Smooth muscle cell (in vitro differentiated cells): ENCODE measurements at regions not wholly inside any gene's neighbourhood (a gene's known extent, or its start where the extent isn't known, plus 50 kb on each side); places are given as distances from the start of the nearest gene placed in this dataset.

ENCODE experiments used
- DNase-seq: peaks from one replicate; lab custom pipeline; 2025; ENCODE audit not compliant: unreplicated experiment; lab: John Stamatoyannopoulos, UW
- H2AFZ ChIP-seq: fragments of 200-600 bp; sonication (generic); 2 replicates; pipeline ENCODE4 v1.6.0; 2016; ENCODE audit warnings: antibody characterized with exemption, low read depth, mild to moderate bottlenecking
- H3F3A ChIP-seq: fragments of 200-600 bp; sonication (generic); 2 replicates; pipeline ENCODE4 v1.6.0; 2017; ENCODE audit warnings: antibody characterized with exemption, low read depth
- H3K27ac ChIP-seq: fragments of 200-600 bp; sonication (generic); 2 replicates; pipeline ENCODE4 v1.5.1; 2016; ENCODE audit warnings: low read depth, mild to moderate bottlenecking
- H3K27me3 ChIP-seq: fragments of 200-600 bp; sonication (generic); 2 replicates; pipeline ENCODE4 v1.6.1; 2016; ENCODE audit warnings: low read depth, mild to moderate bottlenecking
- H3K36me3 ChIP-seq: fragments of 200-600 bp; sonication (generic); 2 replicates; pipeline ENCODE4 v1.5.1; 2016; ENCODE audit warnings: low read depth
- H3K4me1 ChIP-seq: fragments of 200-600 bp; sonication (generic); 2 replicates; pipeline ENCODE4 v1.5.1; 2016; ENCODE audit warnings: low read depth
- H3K4me2 ChIP-seq: fragments of 200-600 bp; sonication (generic); 2 replicates; pipeline ENCODE4 v1.6.0; 2016; ENCODE audit warnings: mild to moderate bottlenecking
- H3K4me3 ChIP-seq: fragments of 200-600 bp; sonication (generic); 2 replicates; pipeline ENCODE4 v1.5.1; 2016; ENCODE audit warnings: mild to moderate bottlenecking
- H3K79me2 ChIP-seq: fragments of 200-600 bp; sonication (generic); 2 replicates; pipeline ENCODE4 v1.6.0; 2016; ENCODE audit warnings: low read depth, mild to moderate bottlenecking
- H3K9ac ChIP-seq: fragments of 200-600 bp; sonication (generic); 2 replicates; pipeline ENCODE4 v1.6.0; 2016; ENCODE audit warnings: low read depth
- H3K9me3 ChIP-seq: fragments of 200-600 bp; sonication (generic); replicated peaks from 2 replicates; pipeline ENCODE4 v1.5.1; 2016; ENCODE audit warnings: low read depth
- H4K20me1 ChIP-seq: fragments of 200-600 bp; sonication (generic); 2 replicates; pipeline ENCODE4 v1.6.0; 2016; ENCODE audit warnings: low read depth
- CTCF ChIP-seq: fragments of 200-600 bp; sonication (generic); IDR thresholded peaks from 2 replicates; pipeline ENCODE4 v1.5.1; 2017; ENCODE audit warnings: borderline replicate concordance, mild to moderate bottlenecking, antibody characterized with exemption; ENCODE audit not compliant: insufficient read depth, poor library complexity, severe bottlenecking
- WGBS: methylation state at CpG from one replicate; pipeline ENCODE4 v1.1.7; 2016; ENCODE audit warnings: low lambda C conversion rate; 5-methylcytosine and 5-hydroxymethylcytosine counted together

GRCh38 chr10:30114881-30115625, 55.7 kb upstream of the JCAD start:
- Histone ChIP-seq H3K4me2 (peak overlapping the region; percentile 42), H3F3A (no peaks in the 10 kb centered on the region), H3K4me3 (peak overlapping the region; percentile 27), H3K79me2 (no peaks in the 10 kb centered on the region), H3K9ac (peak overlapping the region; percentile 15), H3K4me1 (peaks cover 10% of the 10 kb centered on the region), H3K9me3 (no peaks in the 10 kb centered on the region), H3K27ac (no peak overlapping the region), H2AFZ (peak overlapping the region; percentile 73), H4K20me1 (no peaks in the 10 kb centered on the region), H3K27me3 (no peaks in the 10 kb centered on the region), H3K36me3 (no peaks in the 10 kb centered on the region)
- WGBS: 64% methylated on average over 13 of the region's 13 CpGs
- no peak for DNase-seq
- TF ChIP-seq CTCF: no peak

GRCh38 chr10:30114401-30114800, 55.0 kb upstream of the JCAD start:
- H3K27ac ChIP-seq: no peak overlapping the region
- H3K27me3 ChIP-seq: no peaks in the 10 kb centered on the region
- no peak overlapping the region for H3K4me2 ChIP-seq
- H3K4me1 ChIP-seq: peaks cover 10% of the 10 kb centered on the region
- WGBS: 98% methylated on average over 1 of the region's 1 CpG
- no peak for TF ChIP-seq CTCF
- H2AFZ ChIP-seq: no peak overlapping the region
- no peak overlapping the region for H3K9ac ChIP-seq
- H3K4me3 ChIP-seq: no peak overlapping the region
- no peaks in the 10 kb centered on the region for H3K79me2 ChIP-seq
- no peaks in the 10 kb centered on the region for H3F3A ChIP-seq
- no peak for DNase-seq
- no peaks in the 10 kb centered on the region for H3K9me3 ChIP-seq
- no peaks in the 10 kb centered on the region for H3K36me3 ChIP-seq
- H4K20me1 ChIP-seq: no peaks in the 10 kb centered on the region

GRCh38 chr10:30111340-30112022, 52.1 kb upstream of the JCAD start:
- H3K27me3 ChIP-seq: no peaks in the 10 kb centered on the region
- no peaks in the 10 kb centered on the region for H3K36me3 ChIP-seq
- H2AFZ ChIP-seq: no peak overlapping the region
- no peaks in the 10 kb centered on the region for H3K79me2 ChIP-seq
- H3K9me3 ChIP-seq: no peaks in the 10 kb centered on the region
- H3K27ac ChIP-seq: no peak overlapping the region
- no peak overlapping the region for H3K9ac ChIP-seq
- TF ChIP-seq CTCF: no peak
- WGBS: 90% methylated on average over 4 of the region's 4 CpGs
- peaks cover 10% of the 10 kb centered on the region for H3K4me1 ChIP-seq
- DNase-seq: no peak
- no peak overlapping the region for H3K4me3 ChIP-seq
- no peaks in the 10 kb centered on the region for H3F3A ChIP-seq
- no peak overlapping the region for H3K4me2 ChIP-seq
- H4K20me1 ChIP-seq: no peaks in the 10 kb centered on the region
